Posterior cingulate gyrus (tissue), 11 donors: ENCODE measurements at regions not wholly inside any gene's neighbourhood (a gene's known extent, or its start where the extent isn't known, plus 50 kb on each side); places are given as distances from the start of the nearest gene placed in this dataset.
"Not testable (repeated sequence)": the region's sequence is repeated elsewhere in the genome, so short reads cannot be mapped to it uniquely, and the experiment has no call there.

Experiments used
- DNase-seq, 10 donors: peaks; one replicate each; pipeline versions ENCODE4 v3.0.0 to v3.0.0-alpha.2; 2020 to 2021; ENCODE audit warnings: mixed read lengths in 3 of 10
- intact Hi-C: fragments of 100-400 bp; cut with DNase I; formaldehyde crosslinking; loops from one replicate; pipeline ENCODE4 v1.15.1; 2023

- DNase-seq = no peak
- intact Hi-C loops = no loop called here
These were observed 88.4 kb upstream of the TEAD1 start for GRCh38 chr11:12585861-12586260.

GRCh38 chr11:12587333-12587991 lies 86.8 kb upstream of the TEAD1 start:
- no peak for DNase-seq
- intact Hi-C loops = no loop called here

- DNase-seq = no peak
- intact Hi-C loops = loop anchor here (10.0 kb wide), 1 partner anchor 303 kb away; no protein-coding TSS in a partner anchor
These were observed 82.5 kb upstream of the TEAD1 start for GRCh38 chr11:12591706-12592105.

- DNase-seq = no peak
- intact Hi-C loops = loop anchor here (10.0 kb wide), 1 partner anchor 303 kb away; no protein-coding TSS in a partner anchor
These were observed 81.9 kb upstream of the TEAD1 start for GRCh38 chr11:12592283-12592682.

- intact Hi-C loops = loop anchor here (10.0 kb wide), 1 partner anchor 300 kb away; no protein-coding TSS in a partner anchor
- not testable (repeated sequence) for DNase-seq
These were observed 79.0 kb upstream of the TEAD1 start for GRCh38 chr11:12595089-12595847.

GRCh38 chr11:12598330-12599256 lies 75.6 kb upstream of the TEAD1 start:
- DNase-seq = no peak
- intact Hi-C loops = loop anchor here (10.0 kb wide), 1 partner anchor 296 kb away; no protein-coding TSS in a partner anchor

GRCh38 chr11:12599408-12600143 lies 74.6 kb upstream of the TEAD1 start:
- intact Hi-C loops = loop anchor here (5.0 to 10.0 kb wide), 2 partner anchors 58 to 295 kb away; no protein-coding TSS in a partner anchor
- peak in 9 of 10 donors; percentile 25 to 92 (median 54) for DNase-seq

- no peak for DNase-seq
- intact Hi-C loops = loop anchor here (5.0 kb wide), 1 partner anchor 56 kb away; no protein-coding TSS in a partner anchor
These were observed 73.4 kb upstream of the TEAD1 start for GRCh38 chr11:12600829-12601228.

- no peak for DNase-seq
- intact Hi-C loops = loop anchor here (5.0 kb wide), 1 partner anchor 55 kb away; no protein-coding TSS in a partner anchor
These were observed 71.8 kb upstream of the TEAD1 start for GRCh38 chr11:12602421-12602820.

GRCh38 chr11:12603143-12604088 lies 70.8 kb upstream of the TEAD1 start:
- intact Hi-C loops = loop anchor here (5.0 kb wide), 1 partner anchor 54 kb away; no protein-coding TSS in a partner anchor
- DNase-seq = no peak

GRCh38 chr11:12604557-12605153 lies 69.6 kb upstream of the TEAD1 start:
- intact Hi-C loops = loop anchor here (5.0 kb wide), 1 partner anchor 53 kb away; no protein-coding TSS in a partner anchor

GRCh38 chr11:12606597-12606996 lies 67.6 kb upstream of the TEAD1 start:
- no peak for DNase-seq
- intact Hi-C loops = no loop called here

More at GRCh38 chr11:12604557-12605153, 69.6 kb upstream of the TEAD1 start:
- no peak for DNase-seq

- intact Hi-C loops, DNase-seq: not testable (repeated sequence)
These were observed 65.5 kb upstream of the TEAD1 start for GRCh38 chr11:12608678-12609077.

- intact Hi-C loops = no loop called here
These were observed 62.9 kb upstream of the TEAD1 start for GRCh38 chr11:12611352-12611751.

GRCh38 chr11:12617632-12618031 lies 56.6 kb upstream of the TEAD1 start:
- DNase-seq = no peak
- intact Hi-C loops = no loop called here

More at GRCh38 chr11:12611352-12611751, 62.9 kb upstream of the TEAD1 start:
- DNase-seq = no peak

- intact Hi-C loops = no loop called here
- DNase-seq = no peak
These were observed 55.3 kb upstream of the TEAD1 start for GRCh38 chr11:12618743-12619540.

GRCh38 chr11:12623869-12624268 lies 50.4 kb upstream of the TEAD1 start:
- intact Hi-C loops = no loop called here
- DNase-seq = no peak
